ENCODE measurements at regions not wholly inside any gene's neighbourhood (a gene's known extent, or its start where the extent isn't known, plus 50 kb on each side); places are given as distances from the start of the nearest gene placed in this dataset.

DNA sequence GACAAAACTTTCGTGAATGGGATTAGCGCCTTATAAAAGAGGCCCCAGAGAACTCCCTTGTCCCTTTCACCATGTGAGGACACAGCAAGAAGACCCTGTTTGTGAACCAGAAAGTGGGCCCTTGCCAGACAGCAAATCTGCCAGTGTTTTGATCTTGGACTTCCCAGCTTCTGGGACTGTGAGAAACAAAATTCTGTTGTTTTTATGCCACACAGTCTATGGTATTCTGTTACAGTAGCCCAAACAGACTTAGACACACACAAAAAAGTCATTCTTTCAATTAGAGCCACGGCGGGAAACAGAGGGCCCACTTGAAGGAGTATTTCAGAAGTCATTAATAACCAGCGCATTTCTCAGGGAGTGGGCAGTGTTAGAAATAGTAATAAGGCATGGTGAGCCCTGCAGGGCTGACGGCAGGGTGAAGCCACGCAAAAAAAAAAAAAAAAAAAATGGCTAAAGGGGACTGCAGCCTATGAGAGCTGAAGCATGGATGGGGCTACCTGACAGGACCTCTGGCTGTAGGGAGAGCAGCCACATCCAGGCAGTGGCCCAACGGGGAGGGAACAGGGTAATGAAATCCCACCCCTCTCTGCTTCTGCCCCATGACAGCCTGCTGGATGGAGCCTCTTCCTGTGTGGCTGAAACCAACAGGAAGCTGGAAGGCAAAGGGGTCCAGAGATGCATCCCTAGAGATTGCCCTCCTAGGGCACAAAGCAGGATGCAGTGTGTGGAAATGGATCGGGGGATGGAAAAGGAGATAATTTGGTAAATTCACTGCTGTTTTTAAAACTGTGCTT, 189.3 kb downstream of the KCNS3 start:
- in situ Hi-C loops (cut with MboI; ENCODE audit: low sequenced_read_pairs, unreplicated experiment) = no loop called here
- TF ChIP-seq, protein P1, sequence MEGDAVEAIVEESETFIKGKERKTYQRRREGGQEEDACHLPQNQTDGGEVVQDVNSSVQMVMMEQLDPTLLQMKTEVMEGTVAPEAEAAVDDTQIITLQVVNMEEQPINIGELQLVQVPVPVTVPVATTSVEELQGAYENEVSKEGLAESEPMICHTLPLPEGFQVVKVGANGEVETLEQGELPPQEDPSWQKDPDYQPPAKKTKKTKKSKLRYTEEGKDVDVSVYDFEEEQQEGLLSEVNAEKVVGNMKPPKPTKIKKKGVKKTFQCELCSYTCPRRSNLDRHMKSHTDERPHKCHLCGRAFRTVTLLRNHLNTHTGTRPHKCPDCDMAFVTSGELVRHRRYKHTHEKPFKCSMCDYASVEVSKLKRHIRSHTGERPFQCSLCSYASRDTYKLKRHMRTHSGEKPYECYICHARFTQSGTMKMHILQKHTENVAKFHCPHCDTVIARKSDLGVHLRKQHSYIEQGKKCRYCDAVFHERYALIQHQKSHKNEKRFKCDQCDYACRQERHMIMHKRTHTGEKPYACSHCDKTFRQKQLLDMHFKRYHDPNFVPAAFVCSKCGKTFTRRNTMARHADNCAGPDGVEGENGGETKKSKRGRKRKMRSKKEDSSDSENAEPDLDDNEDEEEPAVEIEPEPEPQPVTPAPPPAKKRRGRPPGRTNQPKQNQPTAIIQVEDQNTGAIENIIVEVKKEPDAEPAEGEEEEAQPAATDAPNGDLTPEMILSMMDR (IDR thresholded peaks at IDR 0.05; ENCODE audit: borderline replicate concordance, control extremely low read depth, extremely low read depth, insufficient read depth, missing control alignments) = no peak
- no peak for DNase-seq (ENCODE audit: low spot score)

- in situ Hi-C loops (cut with MboI; ENCODE audit: low sequenced_read_pairs, unreplicated experiment) = no loop called here
- no peak for DNase-seq (ENCODE audit: low spot score)
- TF ChIP-seq, protein P1 (IDR thresholded peaks at IDR 0.05; ENCODE audit: borderline replicate concordance, control extremely low read depth, extremely low read depth, insufficient read depth, missing control alignments) = no peak
Observed at GRCh38 chr2:18066894-18067293, 188.4 kb downstream of the KCNS3 start.

GRCh38 chr2:18066066-18066465, 187.6 kb downstream of the KCNS3 start:
- TF ChIP-seq, protein P1 (IDR thresholded peaks at IDR 0.05; ENCODE audit: borderline replicate concordance, control extremely low read depth, extremely low read depth, insufficient read depth, missing control alignments) = no peak
- in situ Hi-C loops (cut with MboI; ENCODE audit: low sequenced_read_pairs, unreplicated experiment) = no loop called here
- no peak for DNase-seq (ENCODE audit: low spot score)

GRCh38 chr2:18065249-18065648, 186.8 kb downstream of the KCNS3 start:
- in situ Hi-C loops (cut with MboI; ENCODE audit: low sequenced_read_pairs, unreplicated experiment) = no loop called here
- TF ChIP-seq, protein P1 (IDR thresholded peaks at IDR 0.05; ENCODE audit: borderline replicate concordance, control extremely low read depth, extremely low read depth, insufficient read depth, missing control alignments) = no peak
- DNase-seq (ENCODE audit: low spot score) = no peak

DNA sequence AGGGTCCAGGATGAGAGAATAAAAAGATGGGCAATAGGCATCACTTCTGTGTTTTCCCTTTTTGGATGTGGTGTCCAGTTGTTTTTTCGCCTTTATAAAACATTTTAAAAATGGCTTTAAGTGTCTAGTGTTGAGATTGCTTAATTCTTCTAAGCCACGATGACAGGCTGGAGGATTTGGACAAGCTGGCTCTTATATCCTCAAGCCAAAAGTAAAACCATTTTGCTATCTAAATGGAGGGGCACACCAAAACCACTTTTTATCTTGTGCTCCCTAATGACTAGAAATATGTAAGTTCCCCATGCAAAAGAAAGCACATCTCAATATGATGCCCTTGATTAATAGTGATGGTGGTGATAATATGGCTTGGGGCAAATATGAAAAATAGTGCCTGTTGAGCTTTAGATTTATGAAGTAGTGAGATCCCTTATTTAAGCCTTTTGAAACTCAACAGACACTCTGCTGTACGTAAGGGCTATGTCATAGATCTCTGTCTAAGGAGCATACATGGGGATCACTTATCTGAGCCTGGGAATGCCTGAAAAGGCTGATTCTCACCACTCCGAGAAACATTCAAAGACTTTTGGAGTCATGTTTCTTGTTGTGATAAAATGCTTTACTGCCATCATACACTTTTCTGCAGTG, 185.5 kb downstream of the KCNS3 start:
- no peak for DNase-seq (ENCODE audit: low spot score)
- TF ChIP-seq, protein P1 (IDR thresholded peaks at IDR 0.05; ENCODE audit: borderline replicate concordance, control extremely low read depth, extremely low read depth, insufficient read depth, missing control alignments) = no peak
- in situ Hi-C loops (cut with MboI; ENCODE audit: low sequenced_read_pairs, unreplicated experiment) = no loop called here

GRCh38 chr2:18062892-18063291, 184.4 kb downstream of the KCNS3 start:
- in situ Hi-C loops (cut with MboI; ENCODE audit: low sequenced_read_pairs, unreplicated experiment) = no loop called here
- TF ChIP-seq, protein P1 (IDR thresholded peaks at IDR 0.05; ENCODE audit: borderline replicate concordance, control extremely low read depth, extremely low read depth, insufficient read depth, missing control alignments) = no peak
- no peak for DNase-seq (ENCODE audit: low spot score)

Data from GM13976 (cell line).